ENCODE measurements at regions not wholly inside any gene's neighbourhood (a gene's known extent, or its start where the extent isn't known, plus 50 kb on each side); places are given as distances from the start of the nearest gene placed in this dataset.

- DNase-seq (ENCODE audit: low spot score) = no peak
Measured at GRCh38 chr10:29925771-29926692, 133.4 kb downstream of the JCAD start.

GRCh38 chr10:29924436-29924835, 134.9 kb downstream of the JCAD start:
- no peak for DNase-seq (ENCODE audit: low spot score)

DNA sequence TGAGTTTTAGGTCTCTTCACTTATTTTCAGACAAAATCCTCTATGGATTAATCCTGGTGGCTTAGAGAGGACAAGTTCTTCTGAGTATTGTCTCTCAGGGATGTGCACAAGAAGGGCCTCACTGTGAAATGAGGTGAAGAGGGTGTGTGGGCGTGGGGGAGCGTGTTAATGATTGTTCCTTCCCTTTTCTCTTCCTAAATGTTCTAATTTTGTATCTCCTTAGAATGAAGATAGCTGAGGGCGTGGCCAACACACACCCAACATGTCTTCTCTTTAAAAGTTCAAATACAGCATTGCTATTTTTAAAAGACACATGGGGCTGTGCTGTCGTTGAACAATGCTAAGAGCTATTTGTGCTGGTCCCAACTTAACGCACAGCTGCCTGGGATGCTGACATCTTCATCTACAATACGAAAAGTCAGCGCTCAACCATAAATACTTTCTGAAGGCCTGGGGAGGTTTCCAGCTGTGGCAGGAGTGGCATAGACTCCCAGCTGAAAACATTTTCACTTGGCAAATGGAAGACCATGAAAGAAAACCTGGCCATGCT, 135.9 kb downstream of the JCAD start:
- no peak for DNase-seq (ENCODE audit: low spot score)

DNA sequence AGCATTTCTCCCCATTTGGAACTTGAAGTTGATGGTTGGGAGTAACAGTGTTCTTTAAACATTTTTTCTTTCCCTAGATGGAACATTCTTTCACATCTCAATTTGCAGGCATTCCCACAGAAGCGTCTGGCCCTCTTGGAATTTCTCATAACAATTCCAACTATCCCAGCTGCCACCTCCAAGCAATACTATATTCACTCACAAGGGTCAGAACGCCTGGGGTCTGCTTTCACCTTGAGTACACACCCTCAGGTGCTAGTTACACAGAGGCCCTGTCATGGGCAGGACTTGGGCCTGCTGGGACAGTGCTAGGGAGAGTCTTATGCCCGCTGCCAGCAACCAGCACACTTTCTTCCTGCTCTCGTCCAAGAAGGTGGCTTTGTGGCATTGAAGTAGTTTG, 136.5 kb downstream of the JCAD start:
- peak; percentile 17 for DNase-seq (ENCODE audit: low spot score)

GRCh38 chr10:29922226-29922625, 137.2 kb downstream of the JCAD start:
- no peak for DNase-seq (ENCODE audit: low spot score)

- no peak for DNase-seq (ENCODE audit: low spot score)
Measured at GRCh38 chr10:29921071-29921446, 138.3 kb downstream of the JCAD start.

DNA sequence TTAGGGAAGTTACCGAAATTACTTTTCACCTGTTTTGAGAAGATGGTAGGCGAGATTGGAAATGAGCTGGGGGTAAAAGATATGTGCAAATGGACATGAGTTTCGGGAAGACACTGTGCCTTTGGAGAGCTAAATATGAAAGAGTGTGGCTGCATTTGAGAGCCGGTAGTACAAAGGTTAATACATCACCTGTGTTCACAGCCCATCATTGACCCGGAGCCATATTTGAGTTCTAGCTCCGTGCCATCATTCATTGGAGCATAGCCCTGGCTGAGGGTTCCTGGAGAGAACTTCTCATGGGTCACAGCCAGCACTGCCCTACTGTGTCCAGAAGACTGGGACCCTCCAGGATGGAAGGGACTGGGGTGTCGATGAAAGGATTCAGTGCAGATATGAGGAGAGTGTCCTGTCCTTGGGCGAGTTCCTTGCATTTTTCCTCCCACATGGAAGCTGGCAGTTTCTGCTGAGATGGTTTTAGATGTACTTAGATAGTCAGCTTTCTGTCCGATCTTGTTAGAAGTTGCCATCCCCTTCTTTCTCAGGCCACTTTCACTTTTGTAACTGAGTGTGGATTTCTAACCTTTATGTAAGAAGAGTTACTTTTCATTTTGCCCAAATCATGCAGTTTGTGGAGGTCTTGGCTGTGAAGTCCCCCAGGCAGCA, 138.8 kb downstream of the JCAD start:
- DNase-seq (ENCODE audit: low spot score) = no peak

- no peak for DNase-seq (ENCODE audit: low spot score)
Measured at GRCh38 chr10:29918623-29919400, 140.6 kb downstream of the JCAD start.

DNA sequence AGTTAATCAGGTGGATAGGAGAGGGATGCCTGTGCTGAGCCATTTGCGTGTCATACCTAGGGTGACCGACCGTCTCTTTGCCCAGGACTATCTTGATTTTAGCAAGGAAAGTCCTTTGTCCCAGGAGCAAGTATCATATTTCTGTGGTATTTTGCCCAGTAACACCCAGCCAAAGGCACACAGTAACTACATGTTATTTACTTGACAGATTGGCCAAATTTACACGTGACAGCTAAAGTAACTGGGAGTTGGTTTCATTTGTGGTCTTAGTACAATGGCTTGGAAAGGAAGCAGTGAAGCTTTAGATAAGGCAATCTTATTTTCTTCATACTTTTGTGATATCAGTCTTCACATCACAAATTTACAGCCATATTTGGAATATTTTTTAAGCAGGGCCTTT, 142.1 kb downstream of the JCAD start:
- peak; percentile 29 for DNase-seq (ENCODE audit: low spot score)

- DNase-seq (ENCODE audit: low spot score) = no peak
Measured at GRCh38 chr10:29916669-29917068, 142.7 kb downstream of the JCAD start.

DNA sequence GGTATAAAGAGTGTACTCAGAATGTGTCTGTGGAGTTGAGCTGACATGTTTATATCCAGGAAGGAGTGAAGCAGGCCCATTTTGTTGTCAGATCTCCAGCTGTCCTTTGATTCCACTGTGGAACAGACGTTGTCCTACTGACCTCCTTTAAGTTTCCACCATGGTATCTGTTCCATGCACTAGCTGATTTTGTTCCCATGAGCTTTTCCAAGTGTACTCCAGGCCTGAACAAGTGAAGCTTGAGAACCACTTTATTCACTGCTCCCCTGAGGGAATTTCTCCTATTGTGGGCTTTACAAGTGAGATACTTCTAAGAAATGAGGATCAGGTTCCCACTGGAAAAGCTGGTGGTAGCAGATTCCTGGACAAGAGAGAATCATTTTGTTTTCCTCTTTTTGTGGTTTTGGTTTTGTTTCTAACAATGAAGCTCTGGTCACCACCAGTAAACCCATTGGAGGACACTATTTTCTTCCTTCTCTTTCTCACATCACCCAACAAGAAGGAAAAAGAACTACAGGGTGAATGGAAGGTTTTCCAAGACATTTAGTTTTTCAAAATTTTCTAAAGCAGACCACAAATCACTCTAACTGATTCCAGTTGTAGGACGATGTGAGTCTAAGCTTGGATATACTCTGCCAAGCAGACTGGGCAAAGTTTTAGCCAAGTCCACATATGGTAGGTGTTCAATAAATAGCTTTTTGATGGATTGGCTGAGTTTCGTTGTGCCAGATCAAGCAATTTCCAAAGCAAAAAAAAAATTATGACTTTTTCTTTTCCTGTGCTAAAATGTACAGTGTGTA, 144.2 kb downstream of the JCAD start:
- peak; percentile 18 for DNase-seq (ENCODE audit: low spot score)

GRCh38 chr10:29908962-29909361, 150.4 kb downstream of the JCAD start:
- no peak for DNase-seq (ENCODE audit: low spot score)

- DNase-seq (ENCODE audit: low spot score) = no peak
Measured at GRCh38 chr10:29900865-29901264, 158.5 kb downstream of the JCAD start.

- DNase-seq (ENCODE audit: low spot score) = no peak
Measured at GRCh38 chr10:29897999-29898716, 161.2 kb downstream of the JCAD start.

DNA sequence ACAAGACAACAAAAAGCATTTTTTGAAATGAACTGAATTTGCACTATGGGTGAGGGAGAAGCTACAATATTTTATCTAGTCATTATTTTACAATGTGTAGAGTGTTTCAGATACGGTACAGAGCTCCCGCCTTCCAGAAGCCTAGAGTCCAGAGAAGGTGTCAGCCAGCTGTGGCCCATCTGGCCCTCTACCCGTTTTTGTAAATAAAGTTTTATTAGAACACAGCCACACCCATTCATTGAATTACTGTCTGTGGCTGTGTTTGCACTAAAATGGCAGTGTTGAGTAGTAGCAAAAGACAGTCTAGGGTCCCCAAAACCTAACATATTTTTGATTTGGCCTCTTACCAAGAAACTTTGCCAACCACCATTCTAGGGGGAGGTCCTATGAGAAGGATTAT, 162.0 kb downstream of the JCAD start:
- no peak for DNase-seq (ENCODE audit: low spot score)

- peak; percentile 38 for DNase-seq (ENCODE audit: low spot score)
Measured at GRCh38 chr10:29896053-29896452, 163.3 kb downstream of the JCAD start.

DNA sequence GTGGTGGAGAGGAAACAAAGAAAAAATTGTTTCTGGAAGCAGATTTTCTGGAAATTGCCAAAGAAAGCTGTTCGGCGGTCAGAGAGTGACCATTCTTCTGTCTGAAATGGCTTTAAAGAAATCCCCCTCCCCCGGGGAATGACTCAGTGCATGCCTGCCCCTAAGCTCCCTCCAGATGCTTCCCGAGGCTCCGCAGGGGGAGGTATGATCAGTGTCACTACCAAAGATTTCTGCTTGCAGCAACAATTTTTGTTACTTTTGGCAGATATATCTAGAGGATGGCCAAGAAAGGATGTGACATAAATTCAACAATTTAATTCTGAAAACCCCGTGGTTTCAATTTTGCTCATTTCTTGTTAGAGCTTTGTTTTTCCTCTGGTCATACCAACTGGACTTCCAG, 163.9 kb downstream of the JCAD start:
- DNase-seq (ENCODE audit: low spot score) = peak; percentile 88

DNA sequence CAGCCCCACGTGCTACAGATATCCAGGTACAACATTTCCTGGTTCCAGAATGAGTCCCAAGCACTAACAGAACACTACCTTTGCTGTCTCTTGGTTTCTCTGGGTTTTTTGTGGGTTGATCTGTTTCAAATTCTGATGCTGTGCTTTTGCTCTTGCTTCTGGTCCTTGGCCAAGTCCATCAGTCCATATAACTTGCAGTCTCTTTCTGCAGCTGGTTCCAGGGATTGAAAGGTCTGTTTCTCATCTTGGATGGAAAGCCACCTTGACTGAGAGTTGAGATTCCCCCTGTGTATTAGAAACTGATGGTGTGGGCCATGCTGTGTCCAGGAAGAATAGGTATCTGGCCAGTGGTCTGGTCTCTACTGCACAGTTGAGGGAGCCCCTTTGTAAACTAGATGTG, 171.1 kb downstream of the JCAD start:
- DNase-seq (ENCODE audit: low spot score) = no peak

GRCh38 chr10:29886299-29886698, 173.1 kb downstream of the JCAD start:
- peak; percentile 30 for DNase-seq (ENCODE audit: low spot score)

DNA sequence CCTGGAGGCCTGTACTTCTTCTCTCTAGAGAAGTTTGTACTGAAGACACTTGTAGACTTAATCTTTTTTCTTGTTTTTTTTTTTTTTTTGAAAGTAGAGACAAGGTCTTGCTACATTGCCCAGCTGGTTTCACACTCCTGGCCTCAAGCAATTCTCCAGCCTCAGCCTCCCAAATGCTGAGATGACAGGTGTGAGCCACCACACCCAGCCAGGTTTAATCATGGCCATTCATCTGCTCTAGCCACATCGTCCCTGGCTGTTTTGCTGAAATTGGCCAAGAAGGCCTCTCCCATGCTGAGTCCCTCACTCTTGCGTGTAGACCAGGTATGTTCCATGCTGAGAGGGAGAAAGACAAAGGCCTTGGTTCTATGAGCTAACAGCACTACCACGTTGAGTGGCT, 176.2 kb downstream of the JCAD start:
- DNase-seq (ENCODE audit: low spot score) = no peak

- no peak for DNase-seq (ENCODE audit: low spot score)
Measured at GRCh38 chr10:29882766-29883165, 176.6 kb downstream of the JCAD start.

Measured in umbilical cord (tissue), 1 donor.